Activated naive CD4-positive, alpha-beta T cell (primary cell): ENCODE measurements at regions not wholly inside any gene's neighbourhood (a gene's known extent, or its start where the extent isn't known, plus 50 kb on each side); places are given as distances from the start of the nearest gene placed in this dataset.
"Not testable (repeated sequence)": the region's sequence is repeated elsewhere in the genome, so short reads cannot be mapped to it uniquely, and the experiment has no call there.

ENCODE experiments used
- DNase-seq, 4 experiments: peaks; one replicate each; lab custom pipeline; 2025; lab: John Stamatoyannopoulos, UW

DNA sequence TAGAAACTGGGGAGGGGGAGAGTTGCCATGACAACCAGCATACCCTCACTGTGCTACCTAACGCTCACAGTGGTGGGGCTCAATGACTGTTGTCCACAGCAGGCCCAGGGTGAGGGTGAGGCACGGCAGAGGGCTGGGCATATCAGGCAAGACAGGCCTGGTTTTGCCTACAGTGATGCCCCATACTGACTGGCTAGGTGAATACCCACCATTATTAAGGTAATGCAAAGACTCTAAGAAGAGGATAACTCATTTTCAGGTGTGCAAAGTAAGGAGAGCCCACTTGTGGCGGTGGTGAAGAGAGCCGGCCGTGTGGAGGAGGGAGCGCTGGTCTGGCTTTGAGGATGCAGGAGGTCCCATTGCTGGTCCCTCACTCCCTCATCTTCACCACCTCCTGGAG, 422.3 kb downstream of the FUT8 start:
- DNase-seq: no peak

DNA sequence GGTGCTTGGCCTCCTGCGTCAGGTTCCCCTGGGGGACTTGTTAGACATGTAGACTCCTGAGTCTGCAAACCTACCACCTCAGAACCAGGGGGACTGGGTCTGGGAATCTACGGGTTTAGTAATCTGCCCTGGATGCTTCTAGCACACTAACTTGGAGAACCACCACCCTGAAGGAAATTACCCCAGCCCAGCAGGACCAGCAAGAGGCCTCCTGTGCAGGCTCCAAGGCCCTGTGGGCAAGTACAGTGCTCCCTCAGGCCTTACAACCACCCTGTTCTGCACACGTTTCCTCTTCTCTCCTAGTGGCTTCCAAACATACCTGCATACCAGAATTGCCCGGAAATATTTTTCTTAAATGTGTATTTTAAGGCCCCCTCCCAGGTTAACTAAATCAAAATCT, 423.0 kb downstream of the FUT8 start:
- no peak for DNase-seq

DNA sequence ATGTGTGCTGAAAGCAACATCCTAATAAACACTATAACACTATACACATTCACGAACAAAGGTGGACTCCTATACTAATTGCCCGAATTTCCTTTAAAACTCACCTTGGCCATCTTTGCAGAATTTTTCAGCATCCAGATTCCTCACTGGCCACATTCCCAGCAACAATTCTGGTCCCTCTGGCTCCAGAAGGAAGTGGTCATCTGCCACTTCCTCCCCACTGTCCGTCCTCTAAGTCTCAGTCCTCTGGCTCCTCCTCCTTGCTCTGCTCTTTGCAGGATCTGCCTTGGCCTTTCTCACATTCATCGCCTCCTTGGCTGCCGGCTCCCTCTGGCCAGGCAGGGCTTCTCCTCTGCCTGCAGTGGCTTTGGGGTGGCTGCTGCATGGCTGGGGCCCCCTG, 426.0 kb downstream of the FUT8 start:
- no peak for DNase-seq

- no peak for DNase-seq
Measured at GRCh38 chr14:65840118-65840751, 427.7 kb downstream of the FUT8 start.

DNA sequence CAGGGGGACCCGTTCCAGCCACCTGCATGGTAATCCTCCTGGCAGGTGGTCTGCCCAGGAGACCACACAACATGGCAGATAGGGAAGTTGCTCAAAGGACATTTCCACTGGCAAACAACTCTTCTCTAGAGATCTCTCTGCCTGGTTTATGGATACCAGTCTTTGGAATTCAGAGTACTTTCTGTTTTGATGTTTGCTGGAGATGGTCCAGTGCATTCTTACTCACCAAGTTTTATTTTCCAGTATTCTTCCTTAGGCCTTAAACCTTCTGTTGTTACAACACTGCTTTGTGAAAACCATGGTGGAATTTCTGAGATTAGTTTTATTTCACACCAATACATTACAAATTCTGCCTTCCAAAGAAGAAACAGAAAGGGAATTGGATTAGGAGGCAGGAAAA, 428.3 kb downstream of the FUT8 start:
- DNase-seq: no peak

GRCh38 chr14:65846196-65846868, 433.8 kb downstream of the FUT8 start:
- DNase-seq: no peak

DNA sequence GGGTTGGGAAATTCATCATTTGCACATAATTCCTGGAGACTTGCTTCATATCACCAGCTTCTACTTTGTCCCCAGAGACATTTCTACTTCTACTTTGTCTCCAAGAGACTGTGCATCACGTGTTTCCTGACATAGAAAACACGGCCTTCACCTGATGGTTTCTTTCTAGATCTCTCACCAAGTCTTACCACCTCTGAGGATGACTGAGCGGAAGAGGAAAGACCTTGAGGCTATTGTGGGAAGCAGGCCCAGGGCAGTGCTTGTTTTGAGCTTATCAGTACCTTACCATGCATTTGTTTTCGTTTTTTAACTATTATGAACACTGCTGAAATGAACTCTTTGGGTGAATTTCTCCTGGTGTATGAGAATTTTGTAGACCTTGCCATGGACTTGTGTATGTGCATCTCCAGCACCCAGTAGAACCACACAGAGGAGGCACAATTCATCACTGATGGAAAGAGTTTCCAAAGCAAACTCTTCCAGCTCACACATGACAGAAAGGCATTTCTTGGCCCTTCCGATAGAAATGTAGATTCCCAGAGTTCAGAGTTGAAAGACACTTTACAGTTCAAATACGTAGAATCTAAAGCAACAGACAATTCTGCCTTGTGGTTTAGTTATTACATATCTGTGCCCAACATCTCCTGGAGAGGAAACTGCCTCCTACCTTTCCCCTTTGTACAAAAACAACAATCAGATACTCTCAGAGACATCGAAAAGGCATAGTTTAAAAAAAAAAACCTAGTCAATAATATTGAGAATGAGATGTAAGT, 434.7 kb downstream of the FUT8 start:
- DNase-seq: peak in 2 of 4 experiments; percentile 41 to 46

- not testable (repeated sequence) for DNase-seq
Measured at GRCh38 chr14:65847931-65848330, 435.4 kb downstream of the FUT8 start.

- DNase-seq: no peak
Measured at GRCh38 chr14:65849091-65849490, 436.6 kb downstream of the FUT8 start.

DNA sequence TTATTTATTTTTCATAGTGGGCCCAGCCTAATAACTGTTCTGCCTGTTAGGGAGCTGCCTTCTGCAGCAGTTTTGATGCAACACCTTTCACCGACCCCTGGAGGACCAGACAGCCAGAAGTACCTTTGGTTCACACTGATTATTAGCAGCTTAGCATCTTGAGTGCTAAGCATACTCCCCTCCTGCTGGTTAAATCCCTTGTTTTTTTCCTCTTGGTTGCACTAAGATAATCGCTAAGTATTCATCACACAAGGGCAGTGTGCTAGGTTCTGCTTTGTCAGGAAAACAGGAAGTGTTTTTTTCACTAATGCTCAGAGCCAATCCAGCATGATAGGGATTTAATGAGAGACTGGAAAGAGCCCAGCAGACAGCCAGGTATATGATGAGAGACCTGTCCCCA, 437.0 kb downstream of the FUT8 start:
- no peak for DNase-seq

- peak in 2 of 4 experiments; percentile 34 to 53 for DNase-seq
Measured at GRCh38 chr14:65850429-65851135, 438.1 kb downstream of the FUT8 start.

GRCh38 chr14:65852689-65853088, 440.2 kb downstream of the FUT8 start:
- DNase-seq: no peak

GRCh38 chr14:65853407-65853955, 441.0 kb downstream of the FUT8 start:
- DNase-seq: no peak

- no peak for DNase-seq
Measured at GRCh38 chr14:65854215-65854614, 441.7 kb downstream of the FUT8 start.

DNA sequence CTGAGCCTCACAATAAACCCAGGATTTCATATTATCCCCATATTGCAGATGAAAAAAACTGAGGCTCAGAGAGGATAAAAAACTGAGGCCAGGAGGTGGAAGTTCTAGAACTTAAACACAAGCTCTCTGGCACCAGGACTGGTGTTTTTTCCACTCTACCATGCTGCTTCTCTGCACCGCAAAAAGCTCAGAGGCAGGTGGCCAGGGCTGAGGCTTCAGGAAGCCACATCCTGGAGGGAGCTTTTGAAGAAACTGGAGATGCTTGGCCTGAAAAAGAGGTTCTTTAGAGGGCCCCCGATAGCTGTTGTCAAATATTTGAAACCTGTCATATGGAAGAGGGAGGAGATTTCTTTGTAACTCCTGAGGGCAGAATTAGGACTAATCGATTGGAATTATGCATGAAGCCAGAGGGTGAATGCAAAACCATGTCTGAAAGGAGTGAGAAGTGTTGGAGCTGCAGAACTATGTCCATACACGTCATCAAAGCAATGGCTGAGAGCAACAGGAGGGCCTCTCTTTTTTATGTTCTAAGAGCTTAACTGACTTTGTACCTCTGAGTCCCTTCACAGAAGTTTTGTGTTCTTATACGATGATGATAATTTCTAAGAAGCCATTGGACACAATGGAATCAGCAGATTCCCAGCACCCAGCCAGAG, 448.6 kb downstream of the FUT8 start:
- no peak for DNase-seq

DNA sequence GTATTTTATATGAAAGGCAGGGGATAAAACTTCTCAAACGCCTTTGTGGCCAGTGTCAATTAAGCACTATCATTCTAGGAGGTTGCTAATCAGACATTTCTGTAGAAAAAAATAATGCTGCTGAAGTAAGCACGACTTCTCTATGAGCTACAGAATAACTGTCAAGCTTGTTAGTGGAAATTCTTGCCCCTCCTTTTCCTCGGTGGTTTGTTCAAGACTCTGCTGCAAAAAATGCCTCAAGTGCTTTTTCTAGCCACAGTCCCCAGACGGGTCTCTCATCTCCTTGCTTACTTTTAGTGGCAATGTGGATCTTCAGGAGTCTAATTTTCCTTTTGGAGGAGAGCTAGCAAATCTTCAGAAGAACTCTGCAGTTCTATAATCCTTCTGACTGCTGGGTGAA, 452.0 kb downstream of the FUT8 start:
- no peak for DNase-seq

DNA sequence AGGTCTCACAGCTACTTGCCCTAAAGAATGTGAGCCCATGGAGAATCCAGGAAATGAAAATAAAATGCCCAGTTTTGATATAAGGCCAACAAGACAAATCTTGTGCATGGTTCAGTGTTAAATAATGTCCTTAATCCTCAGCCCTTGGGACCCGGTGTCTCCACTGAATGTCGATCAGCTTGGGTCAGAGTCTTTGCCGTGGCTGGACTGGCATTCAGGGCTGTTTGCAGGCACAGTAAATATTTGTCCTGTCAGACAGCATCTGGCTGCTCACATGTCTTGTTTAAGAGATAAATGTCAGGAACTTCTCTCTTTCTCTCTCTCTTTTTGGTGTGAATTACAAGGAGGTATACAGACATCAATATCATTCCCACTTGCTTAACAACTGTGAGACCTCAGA, 452.5 kb downstream of the FUT8 start:
- DNase-seq: no peak

GRCh38 chr14:65866448-65866847, 453.9 kb downstream of the FUT8 start:
- DNase-seq: no peak

- no peak for DNase-seq
Measured at GRCh38 chr14:65866886-65867285, 454.4 kb downstream of the FUT8 start.

DNA sequence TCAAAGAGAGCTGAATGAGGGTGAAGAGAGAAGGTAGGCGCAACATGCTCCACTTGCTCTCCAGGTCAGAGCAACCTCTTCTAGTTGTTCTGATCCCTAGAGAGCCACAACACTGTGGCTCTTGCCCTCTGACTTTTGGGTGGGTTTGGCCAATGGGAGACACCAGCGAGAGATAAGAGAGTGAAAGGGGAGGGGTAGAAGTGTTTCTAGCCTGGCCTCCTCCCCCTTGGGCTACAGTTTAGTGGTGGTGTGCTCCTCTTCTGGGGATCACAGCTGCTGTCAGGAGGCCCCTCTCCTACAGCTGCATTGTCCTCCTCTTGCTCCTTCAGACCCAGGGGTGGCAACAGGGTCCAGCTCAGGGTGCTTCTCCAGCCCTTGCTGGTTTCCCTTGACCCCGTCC, 454.8 kb downstream of the FUT8 start:
- no peak for DNase-seq

- no peak for DNase-seq
Measured at GRCh38 chr14:65872536-65872935, 460.0 kb downstream of the FUT8 start.

GRCh38 chr14:65877166-65877565, 464.6 kb downstream of the FUT8 start:
- DNase-seq: no peak
